HEK293T (cell line): ENCODE measurements at regions not wholly inside any gene's neighbourhood (a gene's known extent, or its start where the extent isn't known, plus 50 kb on each side); places are given as distances from the start of the nearest gene placed in this dataset.

Experiments
- CTBP1 ChIP-seq: fragments of 450-650 bp; IDR thresholded peaks from 2 replicates; pipeline ENCODE4 v1.6.1; 2016; ENCODE audit warnings: borderline replicate concordance
- ELF4 ChIP-seq: fragments of 450-650 bp; IDR thresholded peaks from 2 replicates; pipeline ENCODE4 v1.6.1; 2017; ENCODE audit warnings: antibody characterized with exemption
- FOXK2 ChIP-seq: fragments of 450-650 bp; IDR thresholded peaks from 2 replicates; pipeline ENCODE4 v1.6.1; 2016; ENCODE audit warnings: mild to moderate bottlenecking
- HDGF ChIP-seq: fragments of 450-650 bp; IDR thresholded peaks from 2 replicates; pipeline ENCODE4 v1.6.1; 2017; ENCODE audit warnings: antibody characterized with exemption, borderline replicate concordance
- NFRKB ChIP-seq: fragments of 450-650 bp; IDR thresholded peaks from 2 replicates; pipeline ENCODE4 v1.6.1; 2016; ENCODE audit warnings: mild to moderate bottlenecking, moderate library complexity
- TARDBP ChIP-seq: fragments of 450-650 bp; IDR thresholded peaks from 2 replicates; pipeline ENCODE4 v1.6.1; 2016

DNA sequence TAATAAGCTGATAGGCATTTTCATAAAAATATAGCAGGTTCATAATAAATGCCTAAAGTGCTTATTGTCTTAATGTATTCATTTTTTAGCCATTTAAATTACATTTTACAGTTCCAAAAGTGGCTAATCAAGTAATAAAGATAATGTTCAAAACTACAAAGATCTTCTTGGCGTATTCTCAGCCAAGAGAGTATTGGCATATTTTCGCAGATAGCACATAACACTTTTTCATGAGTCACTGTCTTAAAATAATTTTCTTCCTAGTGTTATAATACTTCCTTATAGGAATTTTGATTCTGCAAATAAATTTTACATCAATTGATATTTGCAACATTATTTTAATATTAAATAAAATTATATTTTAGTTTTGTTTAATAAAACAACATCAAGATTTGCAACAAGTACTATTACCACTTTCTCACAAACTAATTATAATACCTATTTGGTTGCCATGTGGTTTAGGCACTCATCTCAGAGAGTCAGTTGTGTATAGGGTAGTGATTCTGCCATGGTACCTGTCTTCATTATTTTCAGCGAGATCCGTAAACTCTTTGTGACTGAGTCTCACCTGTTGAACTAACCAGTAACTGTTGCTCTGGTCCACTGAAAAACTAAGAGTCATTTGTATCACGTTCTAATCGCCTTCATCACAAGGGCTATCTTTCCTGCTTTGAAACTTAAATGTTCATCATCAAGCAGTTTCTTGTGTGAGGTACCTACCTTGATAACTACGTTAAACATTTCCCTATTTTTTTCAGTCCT, 152.5 kb upstream of the AKR1E2 start:
- TF ChIP-seq NFRKB (no peak), TARDBP (no peak), HDGF (no peak), CTBP1 (no peak), FOXK2 (no peak), ELF4 (no peak)
